Caco-2 (cell line): ENCODE measurements at regions not wholly inside any gene's neighbourhood (a gene's known extent, or its start where the extent isn't known, plus 50 kb on each side); places are given as distances from the start of the nearest gene placed in this dataset.

Source experiments
- BruUV-seq: library from RNA; stranded (reverse); fragments of 400-500 nt; replicated peaks from 2 replicates; lab custom pipeline; 2021; lab: Mats Ljungman, UMichigan
- CTCF ChIA-PET: fragments of 300-600 bp; sonication (Branson Sonifier 250); formaldehyde crosslinking; loops from one replicate; lab custom pipeline; 2022; ENCODE audit warnings: antibody characterized with exemption; lab: Charles Lee
- POLR2A ChIA-PET: fragments of 300-600 bp; sonication (Branson Sonifier 250); formaldehyde crosslinking; loops from one replicate; lab custom pipeline; 2022; ENCODE audit warnings: antibody characterized with exemption; lab: Charles Lee
- DNase-seq, 2 experiments: peaks; one replicate each; pipeline versions ENCODE4 v3.0.0 to v3.0.0-alpha.2; 2020 to 2022
- H3K27me3 ChIP-seq: replicated peaks from 2 replicates; pipeline ENCODE4 v1.6.0; 2011; ENCODE audit warnings: low read length; ENCODE audit not compliant: control insufficient read depth, insufficient read depth
- H3K36me3 ChIP-seq: 2 replicates; pipeline ENCODE4 v1.5.1; 2011; ENCODE audit warnings: low read length; ENCODE audit not compliant: control insufficient read depth, insufficient read depth
- H3K4me1 ChIP-seq: fragments of 250-450 bp; sonication (Bioruptor Pico); 2 replicates; pipeline ENCODE4 v1.5.1; 2020; ENCODE audit warnings: mild to moderate bottlenecking
- H3K4me3 ChIP-seq: 2 replicates; pipeline ENCODE4 v1.5.1; 2011; ENCODE audit warnings: low read depth, mild to moderate bottlenecking, control low read depth, low read length
- H3K9me3 ChIP-seq: fragments of 250-450 bp; sonication (Bioruptor Pico); 2 replicates; pipeline ENCODE4 v1.5.1; 2020; ENCODE audit warnings: mild to moderate bottlenecking, moderate library complexity
- H3K27ac Mint-ChIP-seq: one replicate; pipeline ENCODE4 v1.8.0; 2022; ENCODE audit warnings: mixed read lengths; ENCODE audit not compliant: unreplicated experiment
- H3K27me3 Mint-ChIP-seq: one replicate; pipeline ENCODE4 v1.8.0; 2022; ENCODE audit warnings: mixed read lengths; ENCODE audit not compliant: insufficient read depth, unreplicated experiment
- H3K36me3 Mint-ChIP-seq: one replicate; pipeline ENCODE4 v1.8.0; 2022; ENCODE audit warnings: mild to moderate bottlenecking, mixed read lengths; ENCODE audit not compliant: insufficient read depth, unreplicated experiment
- H3K4me1 Mint-ChIP-seq: one replicate; pipeline ENCODE4 v1.8.0; 2022; ENCODE audit warnings: low read depth, mixed read lengths; ENCODE audit not compliant: unreplicated experiment
- H3K4me3 Mint-ChIP-seq: one replicate; pipeline ENCODE4 v1.8.0; 2022; ENCODE audit warnings: mild to moderate bottlenecking, moderate library complexity, mixed read lengths; ENCODE audit not compliant: unreplicated experiment
- H3K9me3 Mint-ChIP-seq: one replicate; pipeline ENCODE4 v1.8.0; 2022; ENCODE audit warnings: mixed read lengths; ENCODE audit not compliant: unreplicated experiment
- CTCF ChIP-seq, 2 experiments: fragments of 200-600 bp in 1 of 2; IDR thresholded peaks; 1 replicate in 1 of 2; 2 replicates in 1 of 2; pipeline versions ENCODE4 v1.5.1 to v1.8.0; 2011 to 2022; ENCODE audit warnings: antibody characterized with exemption in 1 of 2, control low read depth in 1 of 2, inconsistent platforms in 1 of 2, low read depth in 1 of 2, low read length in 1 of 2, mild to moderate bottlenecking in 1 of 2, moderate library complexity in 1 of 2; ENCODE audit not compliant: insufficient read depth in 1 of 2, severe bottlenecking in 1 of 2, unreplicated experiment in 1 of 2
- intact Hi-C: fragments of 100-400 bp; cut with micrococcal nuclease; formaldehyde crosslinking; loops from one replicate; pipeline ENCODE4 v1.10.0; 2022; ENCODE audit not compliant: unreplicated experiment

GRCh38 chr2:207311316-207312005, 145.7 kb upstream of the KLF7 start:
- POLR2A ChIA-PET: no interaction called here
- CTCF ChIA-PET: no interaction called here
- Histone ChIP-seq H3K4me3 (no peak overlapping the region), H3K36me3 (no peaks in the 10 kb centered on the region), H3K27me3 (no peaks in the 10 kb centered on the region; the same call in none of the 2 replicates), H3K4me1 (no peaks in the 10 kb centered on the region), H3K9me3 (no peaks in the 10 kb centered on the region)
- peak in 1 of 2 experiments; percentile 11 for DNase-seq
- Mint-ChIP-seq H3K4me1 (no peaks in the 10 kb centered on the region), H3K27ac (no peak overlapping the region), H3K9me3 (no peaks in the 10 kb centered on the region), H3K36me3 (no peaks in the 10 kb centered on the region), H3K4me3 (no peak overlapping the region), H3K27me3 (peaks cover 4% of the 10 kb centered on the region)
- TF ChIP-seq CTCF (IDR thresholded peaks at IDR 0.05; ENCODE audit: insufficient read depth in 1 of 2, low read depth in 1 of 2, low read length in 1 of 2, severe bottlenecking in 1 of 2, unreplicated experiment in 1 of 2): peak in 1 of 2 experiments; percentile 31
- intact Hi-C loops: loop anchor here (10.0 kb wide), 1 partner anchor 507 kb away; no protein-coding TSS in a partner anchor
- no TSS peak for BruUV-seq

DNA sequence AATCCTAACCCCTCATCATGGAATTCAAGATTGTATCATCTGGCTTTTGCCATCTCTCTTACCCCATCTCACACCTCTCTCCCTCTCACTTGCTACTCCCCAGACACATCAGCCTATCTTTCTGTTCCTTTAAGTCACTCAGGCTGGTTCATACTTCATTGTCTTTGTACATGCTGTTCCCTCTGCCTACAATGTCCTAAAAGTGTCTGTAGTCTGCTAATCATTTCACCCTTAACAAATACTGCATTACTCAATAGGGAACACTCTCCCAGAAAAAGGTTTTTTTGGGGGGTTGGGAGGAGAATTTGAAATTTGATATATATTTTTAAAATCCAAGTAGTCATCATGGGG, 146.2 kb upstream of the KLF7 start:
- no peak overlapping the region for H3K27ac Mint-ChIP-seq
- no peak for TF ChIP-seq CTCF (IDR thresholded peaks at IDR 0.05; ENCODE audit: insufficient read depth in 1 of 2, low read depth in 1 of 2, low read length in 1 of 2, severe bottlenecking in 1 of 2, unreplicated experiment in 1 of 2)
- Histone ChIP-seq H3K4me1 (no peaks in the 10 kb centered on the region), H3K4me3 (no peak overlapping the region), H3K27me3 (no peaks in the 10 kb centered on the region; the same call in none of the 2 replicates), H3K36me3 (no peaks in the 10 kb centered on the region), H3K9me3 (no peaks in the 10 kb centered on the region)
- POLR2A ChIA-PET: no interaction called here
- H3K4me1 Mint-ChIP-seq: no peaks in the 10 kb centered on the region
- CTCF ChIA-PET: no interaction called here
- no peak overlapping the region for H3K4me3 Mint-ChIP-seq
- BruUV-seq: no TSS peak
- H3K27me3 Mint-ChIP-seq: peaks cover 4% of the 10 kb centered on the region
- intact Hi-C loops: loop anchor here (10.0 kb wide), 1 partner anchor 507 kb away; no protein-coding TSS in a partner anchor
- H3K36me3 Mint-ChIP-seq: no peaks in the 10 kb centered on the region
- no peak for DNase-seq
- H3K9me3 Mint-ChIP-seq: no peaks in the 10 kb centered on the region

- Mint-ChIP-seq H3K4me3 (no peak overlapping the region), H3K4me1 (no peaks in the 10 kb centered on the region), H3K27me3 (peaks cover 4% of the 10 kb centered on the region), H3K36me3 (no peaks in the 10 kb centered on the region), H3K27ac (no peak overlapping the region), H3K9me3 (no peaks in the 10 kb centered on the region)
- no peak for DNase-seq
- Histone ChIP-seq H3K36me3 (no peaks in the 10 kb centered on the region), H3K27me3 (no peaks in the 10 kb centered on the region; the same call in none of the 2 replicates), H3K4me1 (no peaks in the 10 kb centered on the region), H3K4me3 (no peak overlapping the region), H3K9me3 (no peaks in the 10 kb centered on the region)
- POLR2A ChIA-PET: no interaction called here
- CTCF ChIA-PET: no interaction called here
- intact Hi-C loops: loop anchor here (10.0 kb wide), 1 partner anchor 509 kb away; no protein-coding TSS in a partner anchor
- no peak for TF ChIP-seq CTCF (IDR thresholded peaks at IDR 0.05; ENCODE audit: insufficient read depth in 1 of 2, low read depth in 1 of 2, low read length in 1 of 2, severe bottlenecking in 1 of 2, unreplicated experiment in 1 of 2)
- BruUV-seq: no TSS peak
Observed at GRCh38 chr2:207313947-207314346, 148.2 kb upstream of the KLF7 start.
